GM21576 (cell line): ENCODE measurements at regions not wholly inside any gene's neighbourhood (a gene's known extent, or its start where the extent isn't known, plus 50 kb on each side); places are given as distances from the start of the nearest gene placed in this dataset.

Source experiments
- ATAC-seq: cut with Tn5 transposase; IDR thresholded peaks from one replicate; pipeline ENCODE4 v1.9.1; 2021; ENCODE audit warnings: mild to moderate bottlenecking, moderate library complexity; ENCODE audit not compliant: unreplicated experiment

DNA sequence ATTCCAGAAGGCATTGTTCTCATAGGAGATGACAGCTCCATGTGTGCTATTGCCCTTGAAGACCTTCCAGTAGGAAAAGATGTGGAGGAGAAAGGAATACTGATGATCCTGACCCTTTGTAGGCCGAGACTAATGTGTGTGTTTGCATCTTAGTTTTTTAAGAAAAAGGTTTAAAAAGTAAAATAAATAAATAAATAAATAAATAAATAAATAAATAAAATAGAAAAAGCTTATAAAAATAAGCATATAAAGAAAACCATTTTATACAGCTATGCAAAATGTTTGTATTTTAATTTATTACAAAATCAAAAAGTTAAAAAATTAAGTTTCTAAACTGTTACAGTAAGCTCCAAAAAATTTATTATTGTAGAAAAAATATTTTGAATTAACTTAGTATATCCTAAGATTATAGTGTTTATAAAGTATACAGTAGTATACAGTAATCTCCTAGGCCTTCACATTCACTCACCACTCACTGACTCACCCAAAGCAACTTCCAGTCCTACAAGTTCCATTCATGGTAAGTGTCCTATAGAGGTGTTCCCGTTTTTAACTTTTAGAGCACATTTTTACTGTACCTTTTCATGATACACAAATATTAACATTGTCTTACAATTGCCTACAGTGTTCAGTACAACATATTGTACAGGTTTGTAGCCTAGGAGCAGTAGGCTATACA is 435.2 kb upstream of the SEMA3A start:
- no peak for ATAC-seq

- ATAC-seq: no peak
Measured at GRCh38 chr7:84629216-84629615, 434.6 kb upstream of the SEMA3A start.

DNA sequence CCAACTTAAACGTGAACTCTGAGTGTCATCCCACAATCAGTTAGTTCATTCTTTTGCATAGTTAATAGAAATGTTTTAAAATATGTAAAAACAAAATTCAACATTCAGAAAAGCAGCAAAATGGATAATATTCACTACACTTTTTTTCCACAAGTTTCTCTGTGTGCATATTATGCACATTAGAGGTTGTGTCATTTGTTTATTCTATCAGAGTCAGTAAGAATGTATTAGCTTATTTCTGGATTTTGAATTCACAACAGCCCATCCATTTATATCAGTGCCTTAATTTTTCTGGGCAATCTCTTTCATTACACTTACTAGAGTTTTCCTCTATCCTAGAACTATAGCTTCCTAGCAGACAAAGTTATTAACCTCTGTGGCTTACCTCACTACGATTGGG is 432.7 kb upstream of the SEMA3A start:
- no peak for ATAC-seq

DNA sequence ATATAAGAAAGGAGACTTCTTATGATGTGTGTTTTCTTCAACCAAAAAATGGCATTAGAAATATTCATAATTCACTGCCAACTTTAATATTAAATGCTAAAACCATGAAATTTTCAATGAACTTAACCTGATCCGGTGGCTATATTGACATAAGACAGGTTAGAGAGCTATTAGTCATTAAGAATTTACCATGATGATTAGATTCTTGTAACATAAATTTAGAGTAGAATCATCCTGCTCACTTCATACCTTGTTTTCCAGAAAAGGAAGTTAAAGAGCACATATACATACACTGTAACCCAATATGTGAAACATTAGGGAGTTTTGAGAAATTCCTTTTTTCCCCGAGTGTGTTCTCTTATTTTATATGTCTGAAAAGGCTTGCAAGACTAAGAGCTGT is 430.3 kb upstream of the SEMA3A start:
- ATAC-seq: no peak

GRCh38 chr7:84624527-84624926 is 429.9 kb upstream of the SEMA3A start:
- no peak for ATAC-seq

- no peak for ATAC-seq
Measured at GRCh38 chr7:84617265-84618030, 422.9 kb upstream of the SEMA3A start.

GRCh38 chr7:84614821-84615501 is 420.4 kb upstream of the SEMA3A start:
- no peak for ATAC-seq

GRCh38 chr7:84612981-84613681 is 418.5 kb upstream of the SEMA3A start:
- ATAC-seq: no peak

DNA sequence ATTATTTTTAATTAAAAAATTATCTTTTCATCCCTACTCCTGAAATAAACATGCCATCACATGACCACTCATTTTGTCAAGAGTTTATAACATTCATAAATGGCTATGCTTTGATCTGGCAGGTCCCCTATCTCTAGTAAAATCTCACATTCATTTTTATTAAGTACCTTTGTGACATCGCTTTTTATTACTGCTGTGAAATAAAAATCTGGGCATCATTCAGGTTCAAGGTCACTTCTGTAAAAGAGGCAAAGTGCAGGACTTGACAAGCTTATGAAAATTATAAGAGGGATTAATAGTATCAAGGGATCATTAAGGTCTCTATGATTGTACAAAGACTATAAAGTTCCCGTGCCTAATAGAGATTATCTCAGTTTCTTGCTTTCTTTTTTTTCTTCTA is 416.8 kb upstream of the SEMA3A start:
- ATAC-seq: no peak

DNA sequence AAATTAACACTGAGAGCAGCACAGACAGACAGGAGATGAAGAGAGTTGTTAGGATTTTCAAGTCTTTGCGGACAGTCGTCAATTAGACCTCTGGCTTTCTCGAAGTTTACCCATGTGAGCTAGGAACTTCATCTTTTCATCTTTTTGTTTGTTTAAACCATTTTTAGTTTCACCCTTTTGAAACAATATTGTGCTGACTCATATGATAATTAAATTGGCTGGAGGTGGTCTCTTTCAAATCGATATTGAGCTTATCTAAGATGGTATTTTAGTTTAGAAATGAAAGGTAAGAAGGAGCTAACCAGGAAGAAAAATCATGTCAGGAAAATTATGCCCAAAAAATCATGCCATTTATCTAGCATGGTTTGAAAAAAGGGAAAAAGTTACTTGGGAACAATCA is 415.8 kb upstream of the SEMA3A start:
- ATAC-seq: no peak

GRCh38 chr7:84605301-84605700 is 410.7 kb upstream of the SEMA3A start:
- no peak for ATAC-seq

DNA sequence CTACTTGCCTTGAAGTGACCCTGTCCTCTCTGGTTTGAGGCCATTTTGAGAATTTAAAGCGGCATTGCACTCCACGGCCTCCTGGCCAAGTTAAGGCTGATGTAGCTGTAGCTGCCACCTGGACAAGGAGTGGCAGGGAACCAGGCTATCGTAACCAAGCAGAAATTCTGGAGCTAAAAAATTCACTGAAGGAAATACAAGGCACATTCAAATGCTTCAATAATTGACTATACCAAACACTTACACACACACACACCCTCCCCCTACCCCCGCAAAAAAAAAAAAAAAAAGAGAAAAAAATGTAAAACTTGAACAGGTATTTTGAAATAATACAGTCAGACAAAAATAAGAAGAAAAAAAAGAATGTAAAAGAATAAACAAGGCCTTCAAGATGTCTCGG is 409.0 kb upstream of the SEMA3A start:
- ATAC-seq: no peak

DNA sequence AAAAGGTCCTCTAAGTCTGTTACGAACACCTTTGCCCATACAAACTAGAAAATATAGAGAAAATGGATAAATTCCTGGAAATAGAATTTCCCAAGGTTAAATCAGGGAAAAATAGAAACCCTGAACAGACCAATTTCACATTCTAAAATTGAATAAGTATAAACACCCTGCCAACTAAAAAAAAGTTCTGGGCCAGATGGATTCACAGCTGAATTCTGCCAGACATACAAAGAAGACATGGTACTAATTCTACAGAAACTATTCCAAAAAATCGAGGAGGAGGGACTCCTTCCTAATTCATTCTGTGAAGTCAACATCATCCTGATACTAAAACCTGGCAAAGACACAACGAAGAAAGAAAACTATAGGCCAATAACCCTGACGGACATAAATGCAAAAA is 400.4 kb upstream of the SEMA3A start:
- ATAC-seq: no peak

DNA sequence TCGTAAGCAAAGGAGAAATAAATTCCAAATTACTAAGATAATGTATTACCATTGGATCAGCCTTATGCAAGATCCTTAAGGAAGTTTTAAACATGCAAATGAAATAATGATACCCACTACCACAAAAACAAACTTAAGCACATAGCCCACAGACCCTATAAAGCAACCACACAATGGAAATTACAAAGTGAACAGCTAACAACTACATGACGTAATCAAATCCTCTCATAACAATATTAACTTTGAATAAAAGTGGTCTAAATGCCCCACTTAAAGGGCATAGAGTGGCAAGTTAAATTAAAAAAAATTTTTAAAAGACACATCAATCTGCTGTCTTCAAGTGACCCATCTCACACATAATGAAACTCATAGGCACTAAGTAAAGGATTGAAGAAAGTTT is 397.3 kb upstream of the SEMA3A start:
- no peak for ATAC-seq

- no peak for ATAC-seq
Measured at GRCh38 chr7:84589012-84589411, 394.4 kb upstream of the SEMA3A start.

DNA sequence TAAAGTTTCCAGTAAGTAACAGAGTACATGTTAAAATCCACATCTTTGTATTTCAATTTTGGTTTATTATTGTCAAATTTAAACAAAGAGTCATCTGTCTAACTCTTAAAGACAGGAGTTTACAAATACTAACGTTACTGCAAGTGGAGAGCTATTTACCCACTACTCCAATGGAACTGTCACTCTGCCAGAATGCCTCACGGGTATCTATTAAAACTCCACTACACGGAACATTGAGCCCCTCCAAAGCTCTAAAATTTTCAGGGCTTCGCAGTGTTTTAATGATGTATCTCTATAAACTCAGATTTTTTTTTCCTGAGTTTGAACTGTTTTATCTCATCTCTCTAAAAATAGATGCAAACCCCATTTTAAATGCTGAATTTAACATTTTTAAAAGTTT is 388.7 kb upstream of the SEMA3A start:
- ATAC-seq: no peak

GRCh38 chr7:84582747-84583146 is 388.2 kb upstream of the SEMA3A start:
- ATAC-seq: no peak

DNA sequence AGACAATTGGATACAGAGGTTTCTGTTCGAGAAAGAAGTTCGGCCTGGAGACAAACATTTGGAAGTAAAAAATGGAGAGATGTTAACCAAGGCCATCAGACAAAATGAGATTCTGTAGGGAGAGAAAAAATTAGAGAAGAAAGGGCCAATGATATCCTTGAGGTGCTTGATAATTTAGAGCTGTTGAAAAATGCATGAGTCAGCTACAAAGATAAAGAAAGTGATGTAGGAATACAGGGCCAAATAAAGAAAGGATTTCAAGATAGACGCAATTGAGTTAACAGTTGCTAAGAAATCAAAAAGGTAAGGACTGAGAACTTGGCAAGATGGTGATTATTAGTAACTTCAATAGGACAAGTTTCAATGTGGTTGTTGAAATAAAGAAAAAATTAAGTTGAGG is 384.2 kb upstream of the SEMA3A start:
- ATAC-seq: no peak

GRCh38 chr7:84568781-84569180 is 374.2 kb upstream of the SEMA3A start:
- no peak for ATAC-seq

- no peak for ATAC-seq
Measured at GRCh38 chr7:84565345-84566074, 370.9 kb upstream of the SEMA3A start.

DNA sequence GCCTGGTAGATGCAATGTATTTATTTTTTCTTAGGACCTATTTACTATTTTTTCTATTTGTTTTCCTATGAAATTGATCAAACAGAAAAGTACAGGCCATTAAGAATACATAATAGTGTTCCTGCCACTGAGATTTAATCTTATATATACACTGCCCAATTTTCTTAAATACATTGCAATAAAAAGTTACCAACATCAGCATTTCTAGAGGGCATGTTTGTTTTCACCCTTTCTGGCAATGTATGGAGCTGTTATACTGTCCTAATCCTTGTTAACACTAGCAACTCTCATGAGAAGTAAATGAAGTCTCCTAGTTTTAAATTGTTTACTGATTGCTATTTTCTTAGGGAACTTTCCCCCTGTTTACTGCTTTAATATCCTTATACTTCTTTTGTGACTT is 359.1 kb upstream of the SEMA3A start:
- ATAC-seq: no peak
